Pancreas (tissue), 10 donors: ENCODE measurements at regions not wholly inside any gene's neighbourhood (a gene's known extent, or its start where the extent isn't known, plus 50 kb on each side); places are given as distances from the start of the nearest gene placed in this dataset.

Source experiments
- ATAC-seq, 4 donors: fragments of 200-7000 bp; cut with Tn5 transposase; one replicate each; pipeline versions ENCODE4 v1.8.0 to v1.9.1; 2020; ENCODE audit warnings: mild to moderate bottlenecking in 4 of 4, moderate library complexity in 4 of 4
- DNase-seq, 6 donors: peaks; one replicate each; pipeline ENCODE4 v3.0.0-alpha.2; 2020
- FAIRE-seq: peaks from 2 replicates; lab custom pipeline; 2012; peaks lifted over from hg19 to GRCh38; lab: Jason Lieb, UNC
- H3K27ac ChIP-seq, 4 donors: fragments of 200-600 bp; sonication (generic); 1 replicate in 3 of 4; 2 replicates in 1 of 4; pipeline versions ENCODE4 v1.5.0 to v1.8.0; 2020
- H3K27me3 ChIP-seq, 4 donors: fragments of 200-600 bp; one replicate each; pipeline ENCODE4 v1.8.0; 2021
- H3K36me3 ChIP-seq, 3 donors: fragments of 200-600 bp; sonication (generic) in 1 of 3; one replicate each; pipeline versions ENCODE4 v1.5.0 to v1.8.0; 2020 to 2021
- H3K4me1 ChIP-seq, 3 donors: fragments of 200-600 bp; one replicate each; pipeline ENCODE4 v1.8.0; 2021
- H3K4me3 ChIP-seq, 4 donors: fragments of 200-600 bp; sonication (generic) in 2 of 4; one replicate each; pipeline versions ENCODE4 v1.5.0 to v1.8.0; 2020 to 2021
- H3K9me3 ChIP-seq, 4 donors: fragments of 200-600 bp; one replicate each; pipeline ENCODE4 v1.8.0; 2021
- CTCF ChIP-seq, 4 donors: fragments of 200-600 bp; sonication (generic) in 3 of 4; IDR thresholded peaks; one replicate each; pipeline versions ENCODE4 v1.5.0 to v1.8.0; 2021; ENCODE audit warnings: antibody characterized with exemption in 4 of 4
- WGBS, 2 donors: extraction: QIAGEN DNeasy Blood & Tissue Kit; methylation state at CpG; one replicate each; pipeline ENCODE4 v1.1.7; 2013; 5-methylcytosine and 5-hydroxymethylcytosine counted together
- intact Hi-C, 3 donors: fragments of 100-400 bp; cut with DNase I; formaldehyde crosslinking; loops; one replicate each; pipeline versions ENCODE4 v1.11.1 to v1.14.2; 2022
- donor health status: healthy with polysubstance abuse.
- donor health status: DM: no; HTN: no; CAD: no; lungs with moderate emphysema.
- donor health status: DM: no; HTN: no; CAD: no.
- donor health status: control.
- donor health status: control.
- donor health status: Bipolar disorder and iron deficiency.
- donor health status: DM: yes; HTN: yes; CAD: no.
- donor health status: DM: no; HTN: no; CAD: no.
- donor health status: DM: no; HTN: no; CAD: no.
- donor health status: DM: yes; HTN: yes; CAD: no.

GRCh38 chr10:28790146-28790545 lies 112.8 kb downstream of the BAMBI start:
- H3K9me3 ChIP-seq: no peaks in the 10 kb centered on the region
- no peak overlapping the region for H3K27ac ChIP-seq
- H3K36me3 ChIP-seq: no peaks in the 10 kb centered on the region
- FAIRE-seq (no peak), ATAC-seq (peak in 2 of 4 donors; percentile 8 to 60), DNase-seq (no peak)
- H3K4me3 ChIP-seq: no peak overlapping the region
- WGBS, 2 donors: 90% methylated on average over 8 of the region's 8 CpGs
- no peaks in the 10 kb centered on the region for H3K27me3 ChIP-seq
- no peak for TF ChIP-seq CTCF (IDR thresholded peaks at IDR 0.05)
- intact Hi-C loops: no loop called here
- H3K4me1 ChIP-seq: no peaks in the 10 kb centered on the region

GRCh38 chr10:28793482-28793881 lies 116.2 kb downstream of the BAMBI start:
- H3K4me3 ChIP-seq: no peak overlapping the region
- 69 to 75% methylated on average over 3 of the region's 3 CpGs for WGBS, 2 donors
- H3K36me3 ChIP-seq: no peaks in the 10 kb centered on the region
- H3K27me3 ChIP-seq: no peaks in the 10 kb centered on the region
- H3K4me1 ChIP-seq: no peaks in the 10 kb centered on the region
- FAIRE-seq (peak; percentile 65), ATAC-seq (no peak), DNase-seq (no peak)
- TF ChIP-seq CTCF (IDR thresholded peaks at IDR 0.05): no peak
- intact Hi-C loops: no loop called here
- H3K9me3 ChIP-seq: no peaks in the 10 kb centered on the region
- H3K27ac ChIP-seq: no peak overlapping the region

GRCh38 chr10:28794986-28795385 lies 117.7 kb downstream of the BAMBI start:
- no peak overlapping the region for H3K27ac ChIP-seq
- FAIRE-seq: no peak
- H3K9me3 ChIP-seq: no peaks in the 10 kb centered on the region
- ATAC-seq: no peak
- H3K4me1 ChIP-seq: no peaks in the 10 kb centered on the region
- no peak overlapping the region for H3K4me3 ChIP-seq
- 93 to 100% methylated on average over 3 of the region's 3 CpGs for WGBS, 2 donors
- no peaks in the 10 kb centered on the region for H3K36me3 ChIP-seq
- DNase-seq: no peak
- intact Hi-C loops: no loop called here
- no peak for TF ChIP-seq CTCF (IDR thresholded peaks at IDR 0.05)
- no peaks in the 10 kb centered on the region for H3K27me3 ChIP-seq

GRCh38 chr10:28796606-28797512 lies 119.5 kb downstream of the BAMBI start:
- FAIRE-seq: no peak

More at GRCh38 chr10:28796606-28797512, 119.5 kb downstream of the BAMBI start:
- WGBS, 2 donors: 91 to 95% methylated on average over 23 of the region's 23 CpGs
- Histone ChIP-seq H3K27ac (no peak overlapping the region), H3K4me1 (no peaks in the 10 kb centered on the region), H3K4me3 (no peak overlapping the region), H3K36me3 (no peaks in the 10 kb centered on the region), H3K9me3 (no peaks in the 10 kb centered on the region), H3K27me3 (no peaks in the 10 kb centered on the region)
- no peak for TF ChIP-seq CTCF (IDR thresholded peaks at IDR 0.05)
- intact Hi-C loops: no loop called here
- peak in 2 of 6 donors; percentile 5 to 15 for DNase-seq
- ATAC-seq: peak in 1 of 4 donors; percentile 29
